Nephron (organoid): ENCODE measurements at regions not wholly inside any gene's neighbourhood (a gene's known extent, or its start where the extent isn't known, plus 50 kb on each side); places are given as distances from the start of the nearest gene placed in this dataset.
"Not testable (repeated sequence)": the region's sequence is repeated elsewhere in the genome, so short reads cannot be mapped to it uniquely, and the experiment has no call there.

ENCODE experiments used
- H3K27ac Mint-ChIP-seq, 3 experiments: 2 replicates each; pipeline ENCODE4 v1.8.0; 2020; ENCODE audit warnings: mixed read lengths in 3 of 3, mild to moderate bottlenecking in 2 of 3, moderate library complexity in 1 of 3
- H3K27me3 Mint-ChIP-seq: 2 replicates; pipeline ENCODE4 v1.8.0; 2021; ENCODE audit warnings: low read depth, mild to moderate bottlenecking, moderate library complexity, mixed read lengths
- H3K36me3 Mint-ChIP-seq: 2 replicates; pipeline ENCODE4 v1.8.0; 2020; ENCODE audit warnings: low read depth, mixed read lengths
- H3K4me1 Mint-ChIP-seq: 2 replicates; pipeline ENCODE4 v1.8.0; 2020; ENCODE audit warnings: mixed read lengths
- H3K4me3 Mint-ChIP-seq, 3 experiments: 2 replicates each; pipeline ENCODE4 v1.8.0; 2020; ENCODE audit warnings: mild to moderate bottlenecking in 3 of 3, mixed read lengths in 3 of 3, moderate library complexity in 2 of 3
- H3K9me3 Mint-ChIP-seq: 2 replicates; pipeline ENCODE4 v1.8.0; 2020; ENCODE audit warnings: mixed read lengths
- CTCF ChIP-seq, 3 experiments: fragments of 200-600 bp; sonication (generic); IDR thresholded peaks; one replicate each; pipeline ENCODE4 v1.5.0; 2021; ENCODE audit warnings: antibody characterized with exemption in 3 of 3; ENCODE audit not compliant: unreplicated experiment in 3 of 3

DNA sequence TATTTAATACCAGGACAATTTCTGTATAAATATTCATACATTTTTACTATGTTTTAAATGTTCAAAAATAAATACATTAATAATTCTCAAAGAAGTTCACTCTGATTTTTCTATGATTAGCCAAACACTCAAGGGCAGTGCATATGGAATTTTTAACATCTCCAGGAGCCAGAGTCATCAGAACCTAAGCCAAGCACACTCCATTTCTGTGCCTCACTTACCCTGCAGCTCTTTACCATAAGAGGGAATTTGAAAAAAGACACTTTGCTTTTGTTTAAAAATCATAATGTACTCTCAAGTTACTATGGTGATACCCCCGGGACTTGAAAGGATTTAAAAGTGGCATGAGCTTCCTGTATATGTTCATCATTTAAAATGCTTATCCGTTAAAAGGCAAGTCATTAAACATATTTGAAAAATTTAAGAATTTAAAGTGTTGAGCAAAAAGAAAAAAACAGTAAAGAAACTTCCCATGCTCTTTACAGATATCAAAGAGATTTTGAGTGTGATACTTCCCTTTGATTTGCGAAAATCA lies 747.4 kb upstream of the NECTIN3 start:
- no peaks in the 10 kb centered on the region for H3K36me3 Mint-ChIP-seq
- no peak for TF ChIP-seq CTCF (IDR thresholded peaks at IDR 0.05; ENCODE audit: unreplicated experiment in 3 of 3)
- no peaks in the 10 kb centered on the region for H3K9me3 Mint-ChIP-seq
- H3K4me1 Mint-ChIP-seq: no peaks in the 10 kb centered on the region
- H3K4me3 Mint-ChIP-seq: no peak overlapping the region
- no peak overlapping the region for H3K27ac Mint-ChIP-seq
- H3K27me3 Mint-ChIP-seq: no peaks in the 10 kb centered on the region

DNA sequence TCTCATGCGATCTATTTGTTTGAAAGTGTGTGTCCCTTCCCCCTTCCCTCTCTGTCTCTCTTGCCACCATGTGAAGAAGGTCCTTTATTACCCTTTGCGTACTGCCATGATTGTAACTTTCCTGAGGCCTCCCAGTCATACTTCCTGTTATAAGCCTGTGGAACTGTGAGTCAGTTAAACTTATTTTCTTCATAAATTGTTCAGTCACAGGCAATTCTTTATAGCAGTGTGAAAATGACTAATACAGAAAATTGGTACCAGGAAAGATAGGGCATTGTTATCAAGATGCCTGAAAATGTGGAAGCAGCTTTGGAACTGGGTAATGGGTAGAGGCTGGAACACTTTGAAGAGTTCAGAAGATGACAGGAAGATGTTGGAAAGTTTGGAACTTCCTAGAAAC lies 743.7 kb upstream of the NECTIN3 start:
- Mint-ChIP-seq H3K27me3 (no peaks in the 10 kb centered on the region), H3K36me3 (no peaks in the 10 kb centered on the region), H3K4me1 (no peaks in the 10 kb centered on the region), H3K9me3 (peaks cover 21% of the 10 kb centered on the region), H3K27ac (no peak overlapping the region), H3K4me3 (no peak overlapping the region)
- no peak for TF ChIP-seq CTCF (IDR thresholded peaks at IDR 0.05; ENCODE audit: unreplicated experiment in 3 of 3)

GRCh38 chr3:110331562-110331961 lies 740.1 kb upstream of the NECTIN3 start:
- H3K9me3 Mint-ChIP-seq: peaks cover 30% of the 10 kb centered on the region
- not testable (repeated sequence) for H3K36me3 Mint-ChIP-seq, H3K27ac Mint-ChIP-seq, H3K4me3 Mint-ChIP-seq, H3K27me3 Mint-ChIP-seq, H3K4me1 Mint-ChIP-seq

GRCh38 chr3:110332629-110333028 lies 739.0 kb upstream of the NECTIN3 start:
- Mint-ChIP-seq H3K27me3 (no peaks in the 10 kb centered on the region), H3K9me3 (peaks cover 38% of the 10 kb centered on the region), H3K27ac (no peak overlapping the region), H3K4me3 (no peak overlapping the region), H3K4me1 (no peaks in the 10 kb centered on the region), H3K36me3 (no peaks in the 10 kb centered on the region)
- TF ChIP-seq CTCF (IDR thresholded peaks at IDR 0.05; ENCODE audit: unreplicated experiment in 3 of 3): no peak

GRCh38 chr3:110341047-110341446 lies 730.6 kb upstream of the NECTIN3 start:
- Mint-ChIP-seq H3K4me1 (peaks cover 19% of the 10 kb centered on the region), H3K36me3 (no peaks in the 10 kb centered on the region), H3K27ac (no peak overlapping the region), H3K9me3 (peaks cover 15% of the 10 kb centered on the region), H3K4me3 (no peak overlapping the region), H3K27me3 (no peaks in the 10 kb centered on the region)
- TF ChIP-seq CTCF (IDR thresholded peaks at IDR 0.05; ENCODE audit: unreplicated experiment in 3 of 3): no peak

DNA sequence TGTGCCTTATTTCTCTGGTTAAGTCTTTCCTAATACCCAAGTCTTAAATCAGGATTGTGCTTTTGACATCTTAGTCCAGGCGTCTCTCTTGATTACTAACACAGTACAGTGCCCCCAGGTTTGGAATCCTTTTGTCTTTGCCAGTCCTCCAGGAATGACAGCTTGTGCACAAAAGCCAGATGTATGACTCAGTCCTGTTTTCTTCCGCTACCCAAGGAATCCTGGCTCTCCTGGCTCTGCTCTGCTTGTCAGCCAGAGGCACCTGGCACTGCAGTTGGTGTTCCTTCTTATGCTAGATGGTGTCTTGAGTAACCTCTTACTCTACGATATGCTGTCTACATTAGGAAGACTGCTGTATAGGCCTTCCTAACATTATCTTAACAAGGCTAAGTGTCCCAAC lies 728.2 kb upstream of the NECTIN3 start:
- H3K27me3 Mint-ChIP-seq: no peaks in the 10 kb centered on the region

More for the DNA sequence above, 728.2 kb upstream of the NECTIN3 start:
- Mint-ChIP-seq H3K9me3 (no peaks in the 10 kb centered on the region), H3K4me3 (no peak overlapping the region), H3K36me3 (no peaks in the 10 kb centered on the region), H3K4me1 (peaks cover 19% of the 10 kb centered on the region), H3K27ac (peak overlapping the region; percentile 47 to 83 (median 72))
- no peak for TF ChIP-seq CTCF (IDR thresholded peaks at IDR 0.05; ENCODE audit: unreplicated experiment in 3 of 3)
